ENCODE measurements at regions not wholly inside any gene's neighbourhood (a gene's known extent, or its start where the extent isn't known, plus 50 kb on each side); places are given as distances from the start of the nearest gene placed in this dataset.

DNA sequence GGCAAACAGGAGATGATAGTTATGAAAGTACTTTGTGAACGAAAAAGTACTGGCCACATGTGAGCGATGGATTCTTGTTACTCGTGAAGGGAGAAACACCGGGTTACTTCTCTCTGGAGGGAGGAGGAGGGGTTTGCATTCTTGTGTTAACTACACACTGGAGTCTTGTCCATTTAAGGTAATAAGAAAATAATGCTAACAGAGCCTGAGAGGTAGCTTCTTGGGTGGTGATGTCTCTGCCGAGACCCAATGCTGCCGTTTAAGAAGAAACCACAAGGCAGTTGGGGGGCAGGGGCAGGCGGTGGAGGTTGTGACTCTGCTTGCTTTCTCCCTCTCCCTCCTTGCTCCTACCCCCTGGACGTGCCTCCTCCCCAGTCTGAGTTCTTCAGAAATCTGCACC lies 100.9 kb upstream of the ROPN1 start:
- TF ChIP-seq, protein P1, sequence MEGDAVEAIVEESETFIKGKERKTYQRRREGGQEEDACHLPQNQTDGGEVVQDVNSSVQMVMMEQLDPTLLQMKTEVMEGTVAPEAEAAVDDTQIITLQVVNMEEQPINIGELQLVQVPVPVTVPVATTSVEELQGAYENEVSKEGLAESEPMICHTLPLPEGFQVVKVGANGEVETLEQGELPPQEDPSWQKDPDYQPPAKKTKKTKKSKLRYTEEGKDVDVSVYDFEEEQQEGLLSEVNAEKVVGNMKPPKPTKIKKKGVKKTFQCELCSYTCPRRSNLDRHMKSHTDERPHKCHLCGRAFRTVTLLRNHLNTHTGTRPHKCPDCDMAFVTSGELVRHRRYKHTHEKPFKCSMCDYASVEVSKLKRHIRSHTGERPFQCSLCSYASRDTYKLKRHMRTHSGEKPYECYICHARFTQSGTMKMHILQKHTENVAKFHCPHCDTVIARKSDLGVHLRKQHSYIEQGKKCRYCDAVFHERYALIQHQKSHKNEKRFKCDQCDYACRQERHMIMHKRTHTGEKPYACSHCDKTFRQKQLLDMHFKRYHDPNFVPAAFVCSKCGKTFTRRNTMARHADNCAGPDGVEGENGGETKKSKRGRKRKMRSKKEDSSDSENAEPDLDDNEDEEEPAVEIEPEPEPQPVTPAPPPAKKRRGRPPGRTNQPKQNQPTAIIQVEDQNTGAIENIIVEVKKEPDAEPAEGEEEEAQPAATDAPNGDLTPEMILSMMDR (IDR thresholded peaks at IDR 0.05) = no peak
- TF ChIP-seq, protein P2, sequence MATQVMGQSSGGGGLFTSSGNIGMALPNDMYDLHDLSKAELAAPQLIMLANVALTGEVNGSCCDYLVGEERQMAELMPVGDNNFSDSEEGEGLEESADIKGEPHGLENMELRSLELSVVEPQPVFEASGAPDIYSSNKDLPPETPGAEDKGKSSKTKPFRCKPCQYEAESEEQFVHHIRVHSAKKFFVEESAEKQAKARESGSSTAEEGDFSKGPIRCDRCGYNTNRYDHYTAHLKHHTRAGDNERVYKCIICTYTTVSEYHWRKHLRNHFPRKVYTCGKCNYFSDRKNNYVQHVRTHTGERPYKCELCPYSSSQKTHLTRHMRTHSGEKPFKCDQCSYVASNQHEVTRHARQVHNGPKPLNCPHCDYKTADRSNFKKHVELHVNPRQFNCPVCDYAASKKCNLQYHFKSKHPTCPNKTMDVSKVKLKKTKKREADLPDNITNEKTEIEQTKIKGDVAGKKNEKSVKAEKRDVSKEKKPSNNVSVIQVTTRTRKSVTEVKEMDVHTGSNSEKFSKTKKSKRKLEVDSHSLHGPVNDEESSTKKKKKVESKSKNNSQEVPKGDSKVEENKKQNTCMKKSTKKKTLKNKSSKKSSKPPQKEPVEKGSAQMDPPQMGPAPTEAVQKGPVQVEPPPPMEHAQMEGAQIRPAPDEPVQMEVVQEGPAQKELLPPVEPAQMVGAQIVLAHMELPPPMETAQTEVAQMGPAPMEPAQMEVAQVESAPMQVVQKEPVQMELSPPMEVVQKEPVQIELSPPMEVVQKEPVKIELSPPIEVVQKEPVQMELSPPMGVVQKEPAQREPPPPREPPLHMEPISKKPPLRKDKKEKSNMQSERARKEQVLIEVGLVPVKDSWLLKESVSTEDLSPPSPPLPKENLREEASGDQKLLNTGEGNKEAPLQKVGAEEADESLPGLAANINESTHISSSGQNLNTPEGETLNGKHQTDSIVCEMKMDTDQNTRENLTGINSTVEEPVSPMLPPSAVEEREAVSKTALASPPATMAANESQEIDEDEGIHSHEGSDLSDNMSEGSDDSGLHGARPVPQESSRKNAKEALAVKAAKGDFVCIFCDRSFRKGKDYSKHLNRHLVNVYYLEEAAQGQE (IDR thresholded peaks at IDR 0.05; ENCODE audit: insufficient read depth in 1 of 2, low read depth in 2 of 2, low read length in 1 of 2) = no peak
